ENCODE measurements at regions not wholly inside any gene's neighbourhood (a gene's known extent, or its start where the extent isn't known, plus 50 kb on each side); places are given as distances from the start of the nearest gene placed in this dataset.

- Histone ChIP-seq H3K36me3 (ENCODE audit: insufficient read depth) (no peaks in the 10 kb centered on the region), H3K4me3 (no peak overlapping the region), H3K79me2 (replicated peaks; ENCODE audit: insufficient read depth) (no peaks in the 10 kb centered on the region), H4K20me1 (replicated peaks; ENCODE audit: insufficient read depth) (no peaks in the 10 kb centered on the region), H3K4me2 (no peak overlapping the region), H3K9me2 (ENCODE audit: insufficient read depth) (no peaks in the 10 kb centered on the region), H3K27me3 (ENCODE audit: insufficient read depth) (no peaks in the 10 kb centered on the region), H3F3A (replicated peaks; ENCODE audit: low read depth) (no peaks in the 10 kb centered on the region), H2AFZ (no peak overlapping the region), H3K4me1 (ENCODE audit: insufficient read depth) (no peaks in the 10 kb centered on the region), H3K27ac (ENCODE audit: low read depth) (no peak overlapping the region)
- no peak overlapping the region for H3K4me3 Mint-ChIP-seq
- no peak for DNase-seq (ENCODE audit: low spot score)
- H3K27ac Mint-ChIP-seq = no peak overlapping the region
- no peaks in the 10 kb centered on the region for H3K27me3 Mint-ChIP-seq (ENCODE audit: insufficient read depth, low read depth, poor library complexity)
- no peak for ATAC-seq
- H3K4me1 Mint-ChIP-seq = peaks cover 21% of the 10 kb centered on the region
- H3K36me3 Mint-ChIP-seq (ENCODE audit: low read depth) = no peaks in the 10 kb centered on the region
- TF ChIP-seq ZNF331 (CRISPR knock-in tag; IDR thresholded peaks at IDR 0.05; ENCODE audit: low read depth) = no peak
- TF ChIP-seq EZH2 (IDR thresholded peaks at IDR 0.05; ENCODE audit: low read depth, unreplicated experiment) = no peak
- TF ChIP-seq JUNB (IDR thresholded peaks at IDR 0.05; ENCODE audit: unreplicated experiment) = no peak
- no peak for TF ChIP-seq ETS1 (IDR thresholded peaks at IDR 0.05)
- TF ChIP-seq NANOG (IDR thresholded peaks at IDR 0.05; ENCODE audit: borderline replicate concordance) = no peak
- TF ChIP-seq ZNF462 (CRISPR knock-in tag; IDR thresholded peaks at IDR 0.05) = no peak
- TF ChIP-seq ZNF114 (CRISPR knock-in tag; IDR thresholded peaks at IDR 0.05) = no peak
- TF ChIP-seq, protein P1, sequence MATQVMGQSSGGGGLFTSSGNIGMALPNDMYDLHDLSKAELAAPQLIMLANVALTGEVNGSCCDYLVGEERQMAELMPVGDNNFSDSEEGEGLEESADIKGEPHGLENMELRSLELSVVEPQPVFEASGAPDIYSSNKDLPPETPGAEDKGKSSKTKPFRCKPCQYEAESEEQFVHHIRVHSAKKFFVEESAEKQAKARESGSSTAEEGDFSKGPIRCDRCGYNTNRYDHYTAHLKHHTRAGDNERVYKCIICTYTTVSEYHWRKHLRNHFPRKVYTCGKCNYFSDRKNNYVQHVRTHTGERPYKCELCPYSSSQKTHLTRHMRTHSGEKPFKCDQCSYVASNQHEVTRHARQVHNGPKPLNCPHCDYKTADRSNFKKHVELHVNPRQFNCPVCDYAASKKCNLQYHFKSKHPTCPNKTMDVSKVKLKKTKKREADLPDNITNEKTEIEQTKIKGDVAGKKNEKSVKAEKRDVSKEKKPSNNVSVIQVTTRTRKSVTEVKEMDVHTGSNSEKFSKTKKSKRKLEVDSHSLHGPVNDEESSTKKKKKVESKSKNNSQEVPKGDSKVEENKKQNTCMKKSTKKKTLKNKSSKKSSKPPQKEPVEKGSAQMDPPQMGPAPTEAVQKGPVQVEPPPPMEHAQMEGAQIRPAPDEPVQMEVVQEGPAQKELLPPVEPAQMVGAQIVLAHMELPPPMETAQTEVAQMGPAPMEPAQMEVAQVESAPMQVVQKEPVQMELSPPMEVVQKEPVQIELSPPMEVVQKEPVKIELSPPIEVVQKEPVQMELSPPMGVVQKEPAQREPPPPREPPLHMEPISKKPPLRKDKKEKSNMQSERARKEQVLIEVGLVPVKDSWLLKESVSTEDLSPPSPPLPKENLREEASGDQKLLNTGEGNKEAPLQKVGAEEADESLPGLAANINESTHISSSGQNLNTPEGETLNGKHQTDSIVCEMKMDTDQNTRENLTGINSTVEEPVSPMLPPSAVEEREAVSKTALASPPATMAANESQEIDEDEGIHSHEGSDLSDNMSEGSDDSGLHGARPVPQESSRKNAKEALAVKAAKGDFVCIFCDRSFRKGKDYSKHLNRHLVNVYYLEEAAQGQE (IDR thresholded peaks at IDR 0.05; ENCODE audit: unreplicated experiment) = no peak
- no peaks in the 10 kb centered on the region for H3K9me3 Mint-ChIP-seq
Observed at GRCh38 chr2:123737371-123737770, 287.7 kb upstream of the CNTNAP5 start.

Data from GM23338 (cell line).